ENCODE measurements at regions not wholly inside any gene's neighbourhood (a gene's known extent, or its start where the extent isn't known, plus 50 kb on each side); places are given as distances from the start of the nearest gene placed in this dataset.

GRCh38 chr12:95411466-95411865, 62.5 kb upstream of the METAP2 start:
- peak; percentile 55 for DNase-seq (ENCODE audit: low spot score)

- DNase-seq (ENCODE audit: low spot score), result peak; percentile 59
Observed at GRCh38 chr12:95412482-95413311, 61.3 kb upstream of the METAP2 start.

GRCh38 chr12:95413576-95413975, 60.4 kb upstream of the METAP2 start:
- DNase-seq (ENCODE audit: low spot score), result no peak

GRCh38 chr12:95415451-95415850, 58.5 kb upstream of the METAP2 start:
- no peak for DNase-seq (ENCODE audit: low spot score)

DNA sequence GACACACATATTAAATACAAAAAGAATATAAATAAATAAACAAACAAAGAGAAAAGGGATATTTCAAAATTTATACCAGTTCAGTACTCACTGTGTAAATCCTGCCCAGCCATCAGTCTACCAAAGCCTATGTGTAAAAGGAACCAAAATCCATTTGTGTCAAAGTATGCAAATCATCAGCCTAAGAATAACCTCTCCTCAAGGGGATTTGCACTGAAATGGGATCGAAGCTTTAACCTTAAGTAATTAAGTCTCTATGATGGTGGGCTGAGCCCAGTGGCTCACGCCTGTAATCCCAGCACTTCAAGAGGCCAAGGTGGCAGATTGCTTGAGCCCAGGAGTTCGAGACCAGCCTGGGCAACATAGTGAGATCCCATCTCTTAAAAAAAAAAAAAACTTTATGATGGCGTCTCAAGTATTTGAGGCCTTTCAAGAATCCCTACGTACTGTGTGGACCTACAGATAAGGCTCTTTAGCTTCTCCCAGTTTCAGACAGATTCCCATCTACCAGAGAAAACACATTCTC, 57.8 kb upstream of the METAP2 start:
- DNase-seq (ENCODE audit: low spot score), result no peak

DNA sequence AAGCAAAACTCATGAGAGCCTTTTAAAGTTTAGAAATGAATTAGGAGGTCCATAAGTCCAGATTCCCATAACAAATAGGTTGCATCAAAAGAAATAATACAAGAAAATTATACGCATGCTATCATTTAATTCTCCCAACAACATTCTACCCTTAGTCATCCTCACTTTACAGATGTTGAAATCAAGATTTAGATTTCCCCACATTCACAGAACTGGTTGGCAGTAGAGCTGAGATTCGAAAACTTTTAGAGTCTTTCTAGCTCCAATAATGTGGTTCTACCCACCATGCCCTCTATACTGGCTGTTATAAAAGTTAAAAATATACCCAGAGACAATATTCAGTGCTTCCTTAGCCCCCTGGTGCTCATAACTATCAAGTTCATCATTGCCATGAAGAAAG, 56.6 kb upstream of the METAP2 start:
- DNase-seq (ENCODE audit: low spot score), result no peak

DNA sequence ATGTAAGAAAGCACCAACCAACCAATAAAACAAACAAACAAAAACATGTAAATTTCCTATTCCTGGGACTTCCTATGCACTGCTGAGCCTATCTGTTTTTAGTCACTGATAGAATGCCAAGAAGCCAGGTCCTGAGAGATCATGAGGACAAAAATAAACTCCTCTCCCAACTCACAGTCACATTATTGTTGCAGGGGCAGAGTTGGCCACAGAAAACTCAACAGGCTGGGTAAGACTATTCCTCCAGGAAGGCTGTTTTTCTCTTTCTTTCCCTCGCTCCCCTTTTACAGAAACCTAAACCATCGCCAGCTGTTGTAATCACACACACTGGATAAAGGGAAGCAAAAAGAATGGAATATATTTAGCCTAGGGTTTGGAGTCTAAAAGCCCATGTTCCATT, 55.8 kb upstream of the METAP2 start:
- no peak for DNase-seq (ENCODE audit: low spot score)
